A673 (cell line): ENCODE measurements at regions not wholly inside any gene's neighbourhood (a gene's known extent, or its start where the extent isn't known, plus 50 kb on each side); places are given as distances from the start of the nearest gene placed in this dataset.

ENCODE experiments used
- BruUV-seq: library from RNA; stranded (reverse); fragments of 400-500 nt; replicated peaks from 2 replicates; lab custom pipeline; 2021; lab: Mats Ljungman, UMichigan
- CTCF ChIA-PET: fragments of 300-600 bp; sonication (Branson Sonifier 250); formaldehyde crosslinking; loops from one replicate; lab custom pipeline; 2022; ENCODE audit warnings: antibody characterized with exemption; lab: Charles Lee
- POLR2A ChIA-PET: fragments of 300-600 bp; sonication (Branson Sonifier 250); formaldehyde crosslinking; loops from one replicate; lab custom pipeline; 2022; ENCODE audit warnings: antibody characterized with exemption; ENCODE audit not compliant: low non-redundant PET; lab: Charles Lee
- DNase-seq: peaks from one replicate; pipeline ENCODE4 v3.0.0-alpha.2; 2015; ENCODE audit warnings: low spot score
- H3K27ac ChIP-seq: fragments of 200-600 bp; sonication (generic); 2 replicates; pipeline ENCODE4 v1.5.1; 2016; ENCODE audit warnings: mixed run types, low read depth, mild to moderate bottlenecking, mixed read lengths, antibody characterized with exemption, low read length; ENCODE audit not compliant: poor library complexity, severe bottlenecking
- H3K27me3 ChIP-seq: fragments of 200-600 bp; sonication (generic); replicated peaks from 2 replicates; pipeline ENCODE4 v1.6.1; 2017; ENCODE audit warnings: mixed run types, low read depth, mild to moderate bottlenecking, mixed read lengths, antibody characterized with exemption, low read length; ENCODE audit not compliant: insufficient read depth, poor library complexity
- H3K36me3 ChIP-seq: fragments of 200-600 bp; sonication (generic); 2 replicates; pipeline ENCODE4 v1.6.1; 2016; ENCODE audit warnings: mixed run types, mild to moderate bottlenecking, mixed read lengths, antibody characterized with exemption, low read length; ENCODE audit not compliant: insufficient read depth, poor library complexity, severe bottlenecking
- H3K4me1 ChIP-seq: fragments of 200-600 bp; sonication (generic); 2 replicates; pipeline ENCODE4 v1.6.1; 2017; ENCODE audit warnings: mixed run types, mild to moderate bottlenecking, mixed read lengths, antibody characterized with exemption, low read length; ENCODE audit not compliant: insufficient read depth, poor library complexity, severe bottlenecking
- H3K4me3 ChIP-seq: fragments of 200-600 bp; sonication (generic); 2 replicates; pipeline ENCODE4 v1.5.1; 2016; ENCODE audit warnings: low read depth, mixed run types, mild to moderate bottlenecking, mixed read lengths, low read length; ENCODE audit not compliant: poor library complexity, severe bottlenecking
- H3K9me3 ChIP-seq: fragments of 200-600 bp; sonication (generic); 2 replicates; pipeline ENCODE4 v1.6.1; 2016; ENCODE audit warnings: mixed run types, low read depth, mild to moderate bottlenecking, mixed read lengths, antibody characterized with exemption, low read length; ENCODE audit not compliant: poor library complexity, severe bottlenecking
- EZH2 ChIP-seq: fragments of 200-600 bp; sonication (generic); IDR thresholded peaks from 2 replicates; pipeline ENCODE4 v1.6.1; 2017; ENCODE audit warnings: borderline replicate concordance, low read depth, mild to moderate bottlenecking, mixed read lengths, antibody characterized with exemption, low read length; ENCODE audit not compliant: poor library complexity, severe bottlenecking
- intact Hi-C: fragments of 100-400 bp; cut with micrococcal nuclease; formaldehyde crosslinking; loops from one replicate; pipeline ENCODE4 v1.10.0; 2022; ENCODE audit not compliant: unreplicated experiment
- TF ChIP-seq, protein P1 (sequence below): fragments of 300-800, 200-600 bp; sonication (generic); conservative IDR thresholded peaks from 2 replicates; pipeline ENCODE4 v1.5.1; 2017; ENCODE audit warnings: low read depth, mild to moderate bottlenecking, antibody characterized with exemption, low read length, moderate library complexity, mixed read lengths

DNA sequence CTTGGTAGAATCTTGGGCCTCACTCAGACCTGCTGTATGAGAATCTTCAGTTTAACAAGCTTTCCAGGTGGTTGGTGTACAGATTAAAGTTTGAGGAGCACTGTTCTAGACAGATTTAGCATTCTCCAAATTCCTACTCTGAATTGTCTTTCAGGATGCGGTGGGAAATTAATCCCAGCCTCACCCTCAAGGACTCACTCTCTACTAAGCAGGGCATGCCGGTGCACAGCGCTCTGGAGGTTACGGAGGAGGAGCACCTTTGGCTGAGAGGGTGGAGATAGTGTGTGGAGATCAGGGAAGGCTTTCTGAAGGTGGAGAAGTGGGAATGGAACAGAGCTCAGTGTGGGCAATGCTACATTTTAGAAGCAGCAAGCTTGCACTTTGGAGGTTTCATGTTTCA is 359.2 kb downstream of the LRATD1 start:
- H3K9me3 ChIP-seq: no peaks in the 10 kb centered on the region
- BruUV-seq: no TSS peak
- intact Hi-C loops: no loop called here
- no peak for DNase-seq
- ChIA-PET CTCF (no interaction called here), POLR2A (no interaction called here)
- H3K4me3 ChIP-seq: no peak overlapping the region
- no peak overlapping the region for H3K27ac ChIP-seq
- no peak for TF ChIP-seq EZH2
- TF ChIP-seq, protein P1, sequence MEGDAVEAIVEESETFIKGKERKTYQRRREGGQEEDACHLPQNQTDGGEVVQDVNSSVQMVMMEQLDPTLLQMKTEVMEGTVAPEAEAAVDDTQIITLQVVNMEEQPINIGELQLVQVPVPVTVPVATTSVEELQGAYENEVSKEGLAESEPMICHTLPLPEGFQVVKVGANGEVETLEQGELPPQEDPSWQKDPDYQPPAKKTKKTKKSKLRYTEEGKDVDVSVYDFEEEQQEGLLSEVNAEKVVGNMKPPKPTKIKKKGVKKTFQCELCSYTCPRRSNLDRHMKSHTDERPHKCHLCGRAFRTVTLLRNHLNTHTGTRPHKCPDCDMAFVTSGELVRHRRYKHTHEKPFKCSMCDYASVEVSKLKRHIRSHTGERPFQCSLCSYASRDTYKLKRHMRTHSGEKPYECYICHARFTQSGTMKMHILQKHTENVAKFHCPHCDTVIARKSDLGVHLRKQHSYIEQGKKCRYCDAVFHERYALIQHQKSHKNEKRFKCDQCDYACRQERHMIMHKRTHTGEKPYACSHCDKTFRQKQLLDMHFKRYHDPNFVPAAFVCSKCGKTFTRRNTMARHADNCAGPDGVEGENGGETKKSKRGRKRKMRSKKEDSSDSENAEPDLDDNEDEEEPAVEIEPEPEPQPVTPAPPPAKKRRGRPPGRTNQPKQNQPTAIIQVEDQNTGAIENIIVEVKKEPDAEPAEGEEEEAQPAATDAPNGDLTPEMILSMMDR: no peak
- no peaks in the 10 kb centered on the region for H3K36me3 ChIP-seq
- H3K27me3 ChIP-seq: peaks cover 29% of the 10 kb centered on the region
- no peaks in the 10 kb centered on the region for H3K4me1 ChIP-seq

DNA sequence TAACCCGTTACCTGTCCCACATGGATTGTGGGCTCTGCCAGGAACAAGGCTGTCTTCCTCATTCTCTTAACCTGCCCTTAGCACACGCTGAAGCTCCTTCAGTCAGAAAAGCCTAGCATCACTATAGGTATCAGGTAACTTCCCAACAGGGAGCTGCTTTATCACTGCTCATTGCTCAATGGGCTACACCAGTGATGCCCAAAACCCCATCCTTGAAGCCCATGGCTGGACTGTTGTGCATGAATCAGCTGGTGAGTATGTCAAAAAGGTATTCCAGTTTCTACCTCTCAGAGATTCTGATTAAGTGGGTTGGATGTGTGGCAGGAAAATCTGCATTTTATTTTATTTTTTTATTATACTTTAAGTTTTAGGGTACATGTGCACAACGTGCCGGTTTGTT is 362.2 kb downstream of the LRATD1 start:
- no peaks in the 10 kb centered on the region for H3K4me1 ChIP-seq
- TF ChIP-seq, protein P1: no peak
- TF ChIP-seq EZH2: no peak
- DNase-seq: no peak
- intact Hi-C loops: no loop called here
- no peaks in the 10 kb centered on the region for H3K9me3 ChIP-seq
- ChIA-PET CTCF (no interaction called here), POLR2A (no interaction called here)
- H3K27ac ChIP-seq: no peak overlapping the region
- BruUV-seq: no TSS peak
- H3K4me3 ChIP-seq: no peak overlapping the region
- H3K27me3 ChIP-seq: peaks cover 6% of the 10 kb centered on the region
- no peaks in the 10 kb centered on the region for H3K36me3 ChIP-seq

DNA sequence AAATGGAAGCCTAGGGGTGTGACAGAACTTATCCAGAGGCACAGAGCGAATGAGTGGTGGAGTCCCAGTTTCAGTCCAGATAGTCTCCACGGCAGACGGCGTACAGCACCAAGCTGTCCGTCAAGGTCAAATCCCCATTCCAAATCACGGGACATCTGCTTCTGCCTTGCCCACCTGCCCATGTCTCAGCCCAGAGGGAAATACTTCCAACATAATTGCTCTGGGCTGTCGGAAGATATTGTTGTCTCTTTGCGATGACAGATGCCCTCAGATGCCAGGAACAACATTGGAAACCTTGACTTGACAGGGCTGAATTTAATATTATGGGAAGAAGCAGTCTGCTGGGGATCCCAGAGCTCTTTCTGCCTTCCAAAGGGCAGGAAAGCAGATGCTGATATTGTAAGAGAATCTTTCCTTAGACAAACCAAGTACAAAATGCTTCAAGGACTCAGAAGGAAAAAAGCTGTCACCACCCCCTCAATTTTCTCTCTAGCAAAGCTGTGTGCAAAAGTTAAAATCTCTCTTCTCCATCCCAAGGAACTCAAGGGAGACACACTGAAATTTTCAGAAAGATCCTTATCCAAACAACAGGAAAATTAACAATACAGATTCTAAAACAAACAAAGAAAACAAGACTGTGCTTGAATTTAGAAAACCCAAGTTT is 364.0 kb downstream of the LRATD1 start:
- CTCF ChIA-PET: no interaction called here
- intact Hi-C loops: no loop called here
- Histone ChIP-seq H3K9me3 (no peaks in the 10 kb centered on the region), H3K4me1 (no peaks in the 10 kb centered on the region), H3K36me3 (no peaks in the 10 kb centered on the region), H3K27ac (no peak overlapping the region), H3K27me3 (peaks cover 4% of the 10 kb centered on the region), H3K4me3 (no peak overlapping the region)
- POLR2A ChIA-PET: no interaction called here
- no TSS peak for BruUV-seq
- no peak for DNase-seq
- TF ChIP-seq EZH2: no peak
- TF ChIP-seq, protein P1: no peak
